ENCODE measurements at regions not wholly inside any gene's neighbourhood (a gene's known extent, or its start where the extent isn't known, plus 50 kb on each side); places are given as distances from the start of the nearest gene placed in this dataset.

DNA sequence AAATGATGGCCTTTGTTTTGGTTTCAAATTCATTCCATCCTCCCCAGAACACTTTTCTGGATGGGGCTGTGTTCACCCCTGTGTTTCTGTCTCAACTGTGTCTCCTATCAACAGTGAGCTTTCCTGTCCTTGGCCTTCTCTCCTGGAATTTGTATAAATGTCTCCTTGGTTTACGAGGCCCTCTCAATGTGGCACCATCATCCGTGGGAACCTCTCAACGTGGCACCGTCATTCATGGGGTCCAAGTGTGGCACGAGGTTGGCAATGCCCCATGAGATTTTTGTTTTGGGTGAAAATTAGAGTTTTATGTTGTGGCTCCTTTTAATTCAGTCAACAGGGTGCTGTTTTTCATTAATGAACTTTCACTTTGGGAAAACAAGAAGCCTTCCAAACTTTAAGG, 280.7 kb upstream of the SALL3 start:
- TF ChIP-seq CTCF (IDR thresholded peaks at IDR 0.05) = no peak
- Histone ChIP-seq H3K4me1 (no peaks in the 10 kb centered on the region), H3K36me3 (no peaks in the 10 kb centered on the region), H3K9me3 (no peaks in the 10 kb centered on the region), H3K27ac (no peak overlapping the region), H3K4me3 (no peak overlapping the region), H3K27me3 (peaks cover 0 to 2% of the 10 kb centered on the region in 2 donors)
- DNase-seq = no peak
- intact Hi-C loops (cut with DNase I; ENCODE audit: low total_unique reads) = no loop called here

DNA sequence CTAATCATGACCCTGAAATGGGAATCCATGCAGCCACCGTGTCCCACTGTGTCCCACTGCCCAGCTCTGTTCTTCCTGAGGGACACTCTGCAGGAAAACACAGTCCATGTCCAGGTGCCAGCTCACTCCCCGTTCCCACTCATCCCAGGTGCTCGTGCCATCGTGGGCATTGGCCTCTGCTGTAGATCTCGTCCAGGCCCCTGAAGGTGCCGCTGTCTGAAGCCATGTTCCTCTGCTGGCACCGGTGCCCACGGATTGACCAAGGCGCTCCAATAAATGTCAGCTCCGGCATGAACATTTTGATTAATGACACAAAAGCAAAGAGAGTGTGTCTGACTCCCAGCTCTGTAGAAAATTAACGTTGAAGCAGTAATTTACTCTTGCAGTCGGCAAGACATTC, 280.1 kb upstream of the SALL3 start:
- Histone ChIP-seq H3K36me3 (no peaks in the 10 kb centered on the region), H3K27ac (no peak overlapping the region), H3K4me3 (no peak overlapping the region), H3K9me3 (no peaks in the 10 kb centered on the region), H3K4me1 (no peaks in the 10 kb centered on the region), H3K27me3 (peaks cover 0 to 2% of the 10 kb centered on the region in 2 donors)
- intact Hi-C loops (cut with DNase I; ENCODE audit: low total_unique reads) = no loop called here
- DNase-seq = no peak
- no peak for TF ChIP-seq CTCF (IDR thresholded peaks at IDR 0.05)

GRCh38 chr18:78701771-78702396, 277.7 kb upstream of the SALL3 start:
- no peak overlapping the region for H3K27ac ChIP-seq
- H3K9me3 ChIP-seq = peaks cover 0 to 8% (median 0%) of the 10 kb centered on the region in 3 donors
- H3K27me3 ChIP-seq = peaks cover 0 to 2% of the 10 kb centered on the region in 2 donors
- no peaks in the 10 kb centered on the region for H3K4me1 ChIP-seq
- intact Hi-C loops (cut with DNase I; ENCODE audit: low total_unique reads) = no loop called here
- no peak for TF ChIP-seq CTCF (IDR thresholded peaks at IDR 0.05)
- no peaks in the 10 kb centered on the region for H3K36me3 ChIP-seq
- no peak overlapping the region for H3K4me3 ChIP-seq
- no peak for DNase-seq

GRCh38 chr18:78703291-78703690, 276.3 kb upstream of the SALL3 start:
- TF ChIP-seq CTCF (IDR thresholded peaks at IDR 0.05) = no peak
- Histone ChIP-seq H3K9me3 (peaks cover 0 to 18% (median 5%) of the 10 kb centered on the region in 3 donors), H3K27me3 (peaks cover 0 to 2% of the 10 kb centered on the region in 2 donors), H3K4me1 (no peaks in the 10 kb centered on the region), H3K4me3 (no peak overlapping the region), H3K27ac (no peak overlapping the region), H3K36me3 (no peaks in the 10 kb centered on the region)
- DNase-seq = no peak
- intact Hi-C loops (cut with DNase I; ENCODE audit: low total_unique reads) = no loop called here

DNA sequence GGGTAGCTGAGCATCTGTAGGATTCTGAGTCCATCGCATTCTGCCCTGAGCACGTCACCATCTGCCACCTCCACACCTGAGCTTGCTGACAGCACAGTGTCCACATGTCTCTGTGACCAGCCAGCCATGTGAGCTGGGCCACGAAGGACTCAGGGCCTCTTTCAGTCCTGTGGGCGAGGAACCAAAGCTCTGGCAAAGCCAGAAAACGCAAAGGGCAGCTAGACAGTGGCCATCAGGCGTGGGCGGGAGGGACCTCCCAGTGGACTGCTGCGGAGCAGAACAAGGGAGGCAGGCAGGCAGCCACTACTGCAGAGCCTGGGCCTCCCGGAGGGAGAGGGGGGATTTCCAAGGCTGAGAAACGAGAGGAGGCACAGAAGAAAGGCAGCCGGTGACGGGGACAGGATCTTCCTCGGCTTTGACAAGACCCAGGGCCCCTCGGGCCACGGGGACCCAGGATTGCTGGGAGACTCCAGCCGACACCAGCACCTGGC, 274.6 kb upstream of the SALL3 start:
- no peak for TF ChIP-seq CTCF (IDR thresholded peaks at IDR 0.05)
- peaks cover 0 to 33% (median 7%) of the 10 kb centered on the region in 3 donors for H3K9me3 ChIP-seq
- intact Hi-C loops (cut with DNase I; ENCODE audit: low total_unique reads) = no loop called here
- H3K4me3 ChIP-seq = no peak overlapping the region
- no peaks in the 10 kb centered on the region for H3K4me1 ChIP-seq
- peak in 1 of 2 donors; percentile 42 for DNase-seq
- H3K27me3 ChIP-seq = peaks cover 0 to 2% of the 10 kb centered on the region in 2 donors
- no peak overlapping the region for H3K27ac ChIP-seq
- no peaks in the 10 kb centered on the region for H3K36me3 ChIP-seq
